Bronchial epithelial cell (primary cell): ENCODE measurements at regions not wholly inside any gene's neighbourhood (a gene's known extent, or its start where the extent isn't known, plus 50 kb on each side); places are given as distances from the start of the nearest gene placed in this dataset.

ENCODE experiments used
- DNase-seq: peaks from one replicate; pipeline ENCODE4 v3.0.0-alpha.2; 2010; ENCODE audit warnings: low read depth
- FAIRE-seq: peaks from 2 replicates; lab custom pipeline; 2011; peaks lifted over from hg19 to GRCh38; lab: Jason Lieb, UNC
- H3K27me3 ChIP-seq: 2 replicates; pipeline ENCODE4 v1.5.1; 2011; ENCODE audit warnings: low read length; ENCODE audit not compliant: control insufficient read depth, insufficient read depth
- H3K36me3 ChIP-seq: 2 replicates; pipeline ENCODE4 v1.5.1; 2011; ENCODE audit warnings: low read length; ENCODE audit not compliant: control insufficient read depth, insufficient read depth
- H3K4me3 ChIP-seq: 2 replicates; pipeline ENCODE4 v1.5.1; 2011; ENCODE audit warnings: mild to moderate bottlenecking, low read depth, low read length, control low read depth
- CTCF ChIP-seq: IDR thresholded peaks from 2 replicates; pipeline ENCODE4 v1.5.1; 2011; ENCODE audit warnings: mild to moderate bottlenecking, moderate library complexity, low read length, control low read depth, inconsistent platforms; ENCODE audit not compliant: insufficient read depth, severe bottlenecking

- H3K27me3 ChIP-seq: no peaks in the 10 kb centered on the region
- no peaks in the 10 kb centered on the region for H3K36me3 ChIP-seq
- TF ChIP-seq CTCF: no peak
- H3K4me3 ChIP-seq: no peak overlapping the region
- DNase-seq (no peak), FAIRE-seq (no peak)
Measured at GRCh38 chr4:135238940-135239339, 1037.4 kb upstream of the PABPC4L start.

- Histone ChIP-seq H3K4me3 (no peak overlapping the region), H3K27me3 (no peaks in the 10 kb centered on the region), H3K36me3 (no peaks in the 10 kb centered on the region)
- FAIRE-seq (no peak), DNase-seq (no peak)
- no peak for TF ChIP-seq CTCF
Measured at GRCh38 chr4:135236048-135236447, 1034.5 kb upstream of the PABPC4L start.

GRCh38 chr4:135227842-135228241 lies 1026.3 kb upstream of the PABPC4L start:
- Histone ChIP-seq H3K4me3 (no peak overlapping the region), H3K36me3 (no peaks in the 10 kb centered on the region), H3K27me3 (no peaks in the 10 kb centered on the region)
- no peak for DNase-seq
- TF ChIP-seq CTCF: no peak
- no peak for FAIRE-seq

- no peak overlapping the region for H3K4me3 ChIP-seq
- no peak for TF ChIP-seq CTCF
- FAIRE-seq (no peak), DNase-seq (no peak)
- H3K36me3 ChIP-seq: no peaks in the 10 kb centered on the region
- H3K27me3 ChIP-seq: no peaks in the 10 kb centered on the region
Measured at GRCh38 chr4:135225551-135225950, 1024.0 kb upstream of the PABPC4L start.

GRCh38 chr4:135210341-135210740 lies 1008.8 kb upstream of the PABPC4L start:
- FAIRE-seq (no peak), DNase-seq (no peak)
- Histone ChIP-seq H3K4me3 (no peak overlapping the region), H3K36me3 (no peaks in the 10 kb centered on the region), H3K27me3 (no peaks in the 10 kb centered on the region)
- TF ChIP-seq CTCF: no peak

GRCh38 chr4:135207531-135207930 lies 1005.9 kb upstream of the PABPC4L start:
- no peak for TF ChIP-seq CTCF
- no peak overlapping the region for H3K4me3 ChIP-seq
- no peaks in the 10 kb centered on the region for H3K27me3 ChIP-seq
- H3K36me3 ChIP-seq: no peaks in the 10 kb centered on the region
- DNase-seq (no peak), FAIRE-seq (no peak)
